ENCODE measurements at regions not wholly inside any gene's neighbourhood (a gene's known extent, or its start where the extent isn't known, plus 50 kb on each side); places are given as distances from the start of the nearest gene placed in this dataset.

DNA sequence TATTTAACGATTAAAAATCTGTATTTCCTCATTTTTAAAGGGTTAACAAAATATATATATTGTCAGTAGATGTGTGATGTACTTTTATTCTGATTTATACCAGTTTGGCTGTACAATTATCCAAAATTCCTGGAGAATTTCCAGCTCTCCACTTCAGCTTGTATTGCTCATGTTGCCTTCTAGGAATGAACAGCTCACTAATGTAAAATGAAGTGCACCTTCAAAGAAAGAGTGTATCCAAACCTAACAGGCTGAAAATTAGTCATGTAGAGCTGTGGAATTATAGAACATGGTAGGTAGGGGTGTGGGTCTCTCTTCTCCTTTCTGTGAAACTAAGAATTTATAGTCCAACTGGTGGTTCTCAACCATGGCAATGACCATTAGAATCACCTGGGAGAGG, 362.0 kb downstream of the ETNK1 start:
- TF ChIP-seq, protein P1, sequence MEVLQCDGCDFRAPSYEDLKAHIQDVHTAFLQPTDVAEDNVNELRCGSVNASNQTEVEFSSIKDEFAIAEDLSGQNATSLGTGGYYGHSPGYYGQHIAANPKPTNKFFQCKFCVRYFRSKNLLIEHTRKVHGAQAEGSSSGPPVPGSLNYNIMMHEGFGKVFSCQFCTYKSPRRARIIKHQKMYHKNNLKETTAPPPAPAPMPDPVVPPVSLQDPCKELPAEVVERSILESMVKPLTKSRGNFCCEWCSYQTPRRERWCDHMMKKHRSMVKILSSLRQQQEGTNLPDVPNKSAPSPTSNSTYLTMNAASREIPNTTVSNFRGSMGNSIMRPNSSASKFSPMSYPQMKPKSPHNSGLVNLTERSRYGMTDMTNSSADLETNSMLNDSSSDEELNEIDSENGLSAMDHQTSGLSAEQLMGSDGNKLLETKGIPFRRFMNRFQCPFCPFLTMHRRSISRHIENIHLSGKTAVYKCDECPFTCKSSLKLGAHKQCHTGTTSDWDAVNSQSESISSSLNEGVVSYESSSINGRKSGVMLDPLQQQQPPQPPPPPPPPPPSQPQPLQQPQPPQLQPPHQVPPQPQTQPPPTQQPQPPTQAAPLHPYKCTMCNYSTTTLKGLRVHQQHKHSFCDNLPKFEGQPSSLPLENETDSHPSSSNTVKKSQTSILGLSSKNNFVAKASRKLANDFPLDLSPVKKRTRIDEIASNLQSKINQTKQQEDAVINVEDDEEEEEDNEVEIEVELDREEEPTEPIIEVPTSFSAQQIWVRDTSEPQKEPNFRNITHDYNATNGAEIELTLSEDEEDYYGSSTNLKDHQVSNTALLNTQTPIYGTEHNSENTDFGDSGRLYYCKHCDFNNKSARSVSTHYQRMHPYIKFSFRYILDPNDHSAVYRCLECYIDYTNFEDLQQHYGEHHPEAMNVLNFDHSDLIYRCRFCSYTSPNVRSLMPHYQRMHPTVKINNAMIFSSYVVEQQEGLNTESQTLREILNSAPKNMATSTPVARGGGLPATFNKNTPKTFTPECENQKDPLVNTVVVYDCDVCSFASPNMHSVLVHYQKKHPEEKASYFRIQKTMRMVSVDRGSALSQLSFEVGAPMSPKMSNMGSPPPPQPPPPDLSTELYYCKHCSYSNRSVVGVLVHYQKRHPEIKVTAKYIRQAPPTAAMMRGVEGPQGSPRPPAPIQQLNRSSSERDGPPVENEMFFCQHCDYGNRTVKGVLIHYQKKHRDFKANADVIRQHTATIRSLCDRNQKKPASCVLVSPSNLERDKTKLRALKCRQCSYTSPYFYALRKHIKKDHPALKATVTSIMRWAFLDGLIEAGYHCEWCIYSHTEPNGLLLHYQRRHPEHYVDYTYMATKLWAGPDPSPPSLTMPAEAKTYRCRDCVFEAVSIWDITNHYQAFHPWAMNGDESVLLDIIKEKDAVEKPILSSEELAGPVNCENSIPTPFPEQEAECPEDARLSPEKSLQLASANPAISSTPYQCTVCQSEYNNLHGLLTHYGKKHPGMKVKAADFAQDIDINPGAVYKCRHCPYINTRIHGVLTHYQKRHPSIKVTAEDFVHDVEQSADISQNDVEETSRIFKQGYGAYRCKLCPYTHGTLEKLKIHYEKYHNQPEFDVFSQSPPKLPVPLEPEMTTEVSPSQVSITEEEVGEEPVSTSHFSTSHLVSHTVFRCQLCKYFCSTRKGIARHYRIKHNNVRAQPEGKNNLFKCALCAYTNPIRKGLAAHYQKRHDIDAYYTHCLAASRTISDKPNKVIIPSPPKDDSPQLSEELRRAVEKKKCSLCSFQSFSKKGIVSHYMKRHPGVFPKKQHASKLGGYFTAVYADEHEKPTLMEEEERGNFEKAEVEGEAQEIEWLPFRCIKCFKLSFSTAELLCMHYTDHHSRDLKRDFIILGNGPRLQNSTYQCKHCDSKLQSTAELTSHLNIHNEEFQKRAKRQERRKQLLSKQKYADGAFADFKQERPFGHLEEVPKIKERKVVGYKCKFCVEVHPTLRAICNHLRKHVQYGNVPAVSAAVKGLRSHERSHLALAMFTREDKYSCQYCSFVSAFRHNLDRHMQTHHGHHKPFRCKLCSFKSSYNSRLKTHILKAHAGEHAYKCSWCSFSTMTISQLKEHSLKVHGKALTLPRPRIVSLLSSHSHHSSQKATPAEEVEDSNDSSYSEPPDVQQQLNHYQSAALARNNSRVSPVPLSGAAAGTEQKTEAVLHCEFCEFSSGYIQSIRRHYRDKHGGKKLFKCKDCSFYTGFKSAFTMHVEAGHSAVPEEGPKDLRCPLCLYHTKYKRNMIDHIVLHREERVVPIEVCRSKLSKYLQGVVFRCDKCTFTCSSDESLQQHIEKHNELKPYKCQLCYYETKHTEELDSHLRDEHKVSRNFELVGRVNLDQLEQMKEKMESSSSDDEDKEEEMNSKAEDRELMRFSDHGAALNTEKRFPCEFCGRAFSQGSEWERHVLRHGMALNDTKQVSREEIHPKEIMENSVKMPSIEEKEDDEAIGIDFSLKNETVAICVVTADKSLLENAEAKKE (CRISPR knock-in tag; IDR thresholded peaks at IDR 0.05): no peak
- TF ChIP-seq CREB1 (CRISPR knock-in tag; IDR thresholded peaks at IDR 0.05; ENCODE audit: low read depth) (no peak), JUNB (IDR thresholded peaks at IDR 0.05; ENCODE audit: unreplicated experiment) (no peak), EZH2 (IDR thresholded peaks at IDR 0.05; ENCODE audit: low read depth, unreplicated experiment) (no peak)
- no peak overlapping the region for H3K4me2 ChIP-seq
- peaks cover 14% of the 10 kb centered on the region for H3K4me1 ChIP-seq (ENCODE audit: insufficient read depth)
- no peak for DNase-seq (ENCODE audit: low spot score)
- no peak overlapping the region for H3K4me3 ChIP-seq
- no peak overlapping the region for H3K4me3 Mint-ChIP-seq
- no peaks in the 10 kb centered on the region for H3K36me3 Mint-ChIP-seq (ENCODE audit: low read depth)
- no peak overlapping the region for H2AFZ ChIP-seq
- no peak overlapping the region for H3K27ac Mint-ChIP-seq
- no peaks in the 10 kb centered on the region for H3K9me3 Mint-ChIP-seq
- no peaks in the 10 kb centered on the region for H3K36me3 ChIP-seq (ENCODE audit: insufficient read depth)
- H3K4me1 Mint-ChIP-seq: peaks cover 19% of the 10 kb centered on the region
- H3F3A ChIP-seq (replicated peaks; ENCODE audit: low read depth): no peaks in the 10 kb centered on the region
- no peaks in the 10 kb centered on the region for H3K9me2 ChIP-seq (ENCODE audit: insufficient read depth)
- H3K27me3 Mint-ChIP-seq (ENCODE audit: insufficient read depth, low read depth, poor library complexity): peaks cover 2% of the 10 kb centered on the region
- no peaks in the 10 kb centered on the region for H3K27me3 ChIP-seq (ENCODE audit: insufficient read depth)
- no peak overlapping the region for H3K27ac ChIP-seq (ENCODE audit: low read depth)
- ATAC-seq: no peak
- H4K20me1 ChIP-seq (replicated peaks; ENCODE audit: insufficient read depth): no peaks in the 10 kb centered on the region
- H3K79me2 ChIP-seq (replicated peaks; ENCODE audit: insufficient read depth): no peaks in the 10 kb centered on the region

DNA sequence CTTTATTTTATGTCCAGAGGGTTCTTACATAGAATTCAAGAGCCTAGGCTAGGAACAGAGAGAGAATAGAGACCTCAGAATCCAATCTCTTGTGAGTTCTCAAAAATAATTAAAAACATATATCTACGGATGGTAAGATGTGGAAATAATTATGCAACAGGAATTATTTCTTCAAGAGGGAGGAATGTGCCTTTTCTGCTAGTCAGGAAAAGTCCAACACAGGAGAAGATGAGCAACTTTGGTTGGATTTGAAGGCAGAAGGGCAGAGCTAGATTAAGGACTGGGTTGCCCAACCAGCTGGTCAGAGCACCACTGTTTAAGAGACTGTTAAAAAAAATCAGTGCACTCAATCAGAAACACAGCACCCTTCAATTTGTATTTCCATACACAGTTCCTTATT, 365.5 kb downstream of the ETNK1 start:
- no peak overlapping the region for H3K27ac Mint-ChIP-seq
- no peak overlapping the region for H3K4me3 Mint-ChIP-seq
- no peaks in the 10 kb centered on the region for H3K36me3 ChIP-seq (ENCODE audit: insufficient read depth)
- no peaks in the 10 kb centered on the region for H3K9me3 Mint-ChIP-seq
- no peaks in the 10 kb centered on the region for H3K9me2 ChIP-seq (ENCODE audit: insufficient read depth)
- no peak for ATAC-seq
- no peaks in the 10 kb centered on the region for H4K20me1 ChIP-seq (replicated peaks; ENCODE audit: insufficient read depth)
- peaks cover 1% of the 10 kb centered on the region for H3K27me3 Mint-ChIP-seq (ENCODE audit: insufficient read depth, low read depth, poor library complexity)
- H3K27ac ChIP-seq (ENCODE audit: low read depth): no peak overlapping the region
- no peaks in the 10 kb centered on the region for H3F3A ChIP-seq (replicated peaks; ENCODE audit: low read depth)
- no peaks in the 10 kb centered on the region for H3K27me3 ChIP-seq (ENCODE audit: insufficient read depth)
- H2AFZ ChIP-seq: no peak overlapping the region
- no peaks in the 10 kb centered on the region for H3K36me3 Mint-ChIP-seq (ENCODE audit: low read depth)
- H3K4me3 ChIP-seq: no peak overlapping the region
- H3K4me1 Mint-ChIP-seq: peaks cover 47% of the 10 kb centered on the region
- no peak overlapping the region for H3K4me2 ChIP-seq
- DNase-seq (ENCODE audit: low spot score): no peak
- H3K4me1 ChIP-seq (ENCODE audit: insufficient read depth): peaks cover 40% of the 10 kb centered on the region
- H3K79me2 ChIP-seq (replicated peaks; ENCODE audit: insufficient read depth): no peaks in the 10 kb centered on the region
- no peak for TF ChIP-seq NANOG (IDR thresholded peaks at IDR 0.05; ENCODE audit: borderline replicate concordance)
- TF ChIP-seq, protein P1 (CRISPR knock-in tag; IDR thresholded peaks at IDR 0.05): no peak
- TF ChIP-seq, protein P2, sequence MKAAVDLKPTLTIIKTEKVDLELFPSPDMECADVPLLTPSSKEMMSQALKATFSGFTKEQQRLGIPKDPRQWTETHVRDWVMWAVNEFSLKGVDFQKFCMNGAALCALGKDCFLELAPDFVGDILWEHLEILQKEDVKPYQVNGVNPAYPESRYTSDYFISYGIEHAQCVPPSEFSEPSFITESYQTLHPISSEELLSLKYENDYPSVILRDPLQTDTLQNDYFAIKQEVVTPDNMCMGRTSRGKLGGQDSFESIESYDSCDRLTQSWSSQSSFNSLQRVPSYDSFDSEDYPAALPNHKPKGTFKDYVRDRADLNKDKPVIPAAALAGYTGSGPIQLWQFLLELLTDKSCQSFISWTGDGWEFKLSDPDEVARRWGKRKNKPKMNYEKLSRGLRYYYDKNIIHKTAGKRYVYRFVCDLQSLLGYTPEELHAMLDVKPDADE (IDR thresholded peaks at IDR 0.05): no peak

Measured in GM23338 (cell line).